Right renal pelvis (tissue), 4 donors: ENCODE measurements at regions not wholly inside any gene's neighbourhood (a gene's known extent, or its start where the extent isn't known, plus 50 kb on each side); places are given as distances from the start of the nearest gene placed in this dataset.
A peak's percentile ranks its signal among the peaks of the same experiment; 100 is the strongest.

ENCODE experiments used
- DNase-seq, 4 donors: peaks; one replicate each; pipeline ENCODE4 v3.0.0-alpha.2; 2013; ENCODE audit warnings: low read depth in 4 of 4, low spot score in 3 of 4, missing footprints in 1 of 4

DNA sequence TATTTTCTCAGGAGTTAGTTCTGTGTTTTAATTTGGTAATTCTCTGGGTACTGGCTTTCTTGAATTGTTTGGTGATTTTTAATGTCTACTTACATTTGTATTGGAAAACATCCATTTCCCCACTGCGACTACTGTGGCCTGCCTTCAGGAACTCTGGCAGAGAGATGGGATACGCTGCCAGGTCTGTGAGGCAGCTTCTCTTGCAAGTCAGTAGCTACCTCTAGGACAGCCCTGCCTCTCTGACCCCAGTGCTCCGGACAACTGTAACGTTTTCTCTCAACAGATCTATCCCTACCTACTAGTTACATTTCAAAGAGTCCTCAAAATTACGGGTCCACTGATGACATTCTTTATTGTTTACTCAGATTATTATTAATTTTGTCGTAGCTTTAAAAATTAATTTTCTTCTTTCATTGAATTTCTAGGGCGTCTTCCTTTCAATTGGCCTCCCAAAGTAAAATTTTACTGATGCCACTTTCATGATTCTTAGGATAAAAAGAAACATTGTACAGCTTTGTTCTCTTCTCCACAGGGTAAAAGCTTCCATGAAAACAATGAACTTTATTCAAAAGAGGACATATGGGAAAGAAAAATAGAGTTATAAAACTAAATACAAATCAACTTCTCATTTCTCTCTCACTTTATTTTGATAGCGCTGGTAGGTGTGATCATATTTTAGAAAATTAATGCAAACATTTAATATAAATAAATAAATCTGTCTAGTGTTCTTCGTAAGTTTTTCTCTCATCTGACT is 123.2 kb upstream of the GOLGA8J start:
- DNase-seq, result no peak

- DNase-seq, result no peak
Observed at GRCh38 chr15:29952225-29952624, 130.0 kb upstream of the TJP1 start.

- DNase-seq, result no peak
Observed at GRCh38 chr15:29945943-29946596, 123.8 kb upstream of the TJP1 start.

GRCh38 chr15:29944925-29945324 is 122.7 kb upstream of the TJP1 start:
- DNase-seq, result no peak

GRCh38 chr15:29942548-29942947 is 120.3 kb upstream of the TJP1 start:
- DNase-seq, result no peak

- no peak for DNase-seq
Observed at GRCh38 chr15:29942143-29942542, 119.9 kb upstream of the TJP1 start.

DNA sequence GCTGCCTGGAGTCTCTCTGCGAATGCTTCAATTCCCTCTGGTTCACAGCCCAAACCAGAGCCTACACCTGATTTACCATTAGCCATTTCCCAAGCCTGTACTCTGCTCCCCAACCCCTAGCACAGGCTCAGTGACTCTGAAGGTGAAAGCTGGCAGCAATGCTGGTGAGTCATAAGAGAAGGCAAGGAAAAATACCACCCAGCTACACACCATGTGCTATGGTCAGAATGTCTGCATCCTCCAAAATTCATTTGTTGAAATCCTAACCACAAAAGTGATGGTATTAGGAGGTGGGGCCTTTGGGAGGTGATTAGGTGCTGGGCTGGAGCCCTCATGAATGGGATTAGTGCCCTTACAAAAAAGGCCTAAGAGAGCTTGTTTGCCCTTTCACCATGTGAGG is 117.1 kb upstream of the TJP1 start:
- no peak for DNase-seq

DNA sequence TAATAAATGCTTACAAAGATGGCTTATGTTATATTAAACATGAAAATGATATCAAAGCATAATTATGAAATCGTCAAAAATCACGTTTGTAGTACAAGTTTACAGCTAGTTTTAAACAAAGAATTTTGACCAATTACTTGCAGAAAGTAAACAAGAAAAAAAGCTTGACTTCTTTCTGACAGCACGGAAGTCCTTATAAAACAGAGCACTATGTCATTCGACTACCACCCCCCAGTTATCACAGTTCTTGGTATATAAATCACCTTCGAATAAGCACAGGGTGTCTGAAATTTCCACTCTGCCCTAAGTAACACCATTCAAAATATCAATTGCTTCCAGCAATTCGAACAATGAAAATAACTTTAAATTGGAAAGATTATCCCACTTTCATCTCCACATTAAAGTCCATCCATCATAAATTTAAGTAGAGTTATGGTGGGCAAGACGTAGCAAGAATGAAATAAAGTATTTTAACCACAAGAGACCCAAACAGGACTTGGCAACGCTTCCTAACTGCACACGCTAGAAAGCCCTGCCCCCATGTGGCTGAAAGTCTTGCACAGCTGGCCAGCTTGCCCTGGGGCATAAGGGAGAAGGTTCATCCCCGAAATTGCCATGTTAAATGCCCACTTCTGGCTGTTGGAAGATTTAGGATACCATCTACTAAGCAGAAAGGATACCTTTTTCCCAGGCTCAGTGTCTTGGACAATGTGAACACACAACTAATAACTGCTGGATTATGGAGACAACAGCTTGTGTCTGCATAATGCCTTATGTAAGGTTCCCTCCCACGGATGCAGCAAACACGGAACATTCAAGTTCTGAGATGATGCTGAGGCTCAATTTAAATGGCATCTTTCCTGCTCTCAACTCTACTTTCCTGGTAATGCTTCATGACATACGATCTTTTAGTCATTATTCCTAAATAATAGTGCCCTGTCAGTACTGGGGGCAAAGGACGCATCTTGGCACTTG is 116.4 kb upstream of the TJP1 start:
- DNase-seq, result no peak

DNA sequence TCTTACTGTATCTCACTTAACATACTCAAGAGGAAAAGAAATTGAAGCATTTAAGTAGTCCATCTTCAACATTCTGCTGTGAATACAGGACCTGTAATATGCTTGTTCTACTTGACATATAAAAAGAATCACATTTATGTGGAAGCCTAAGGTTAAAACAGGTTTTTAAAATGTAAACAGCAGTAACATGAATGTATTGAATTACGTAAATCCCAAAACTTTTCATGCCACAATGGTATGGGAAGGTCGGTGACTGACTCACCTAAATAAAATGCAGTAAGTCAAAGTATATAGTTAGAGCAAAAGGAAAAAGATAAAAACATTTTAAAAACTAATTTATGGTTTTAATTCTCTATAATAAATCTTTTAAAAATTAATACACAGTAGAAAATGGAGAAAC is 115.7 kb upstream of the TJP1 start:
- DNase-seq, result no peak

GRCh38 chr15:29936353-29937049 is 114.2 kb upstream of the TJP1 start:
- no peak for DNase-seq

DNA sequence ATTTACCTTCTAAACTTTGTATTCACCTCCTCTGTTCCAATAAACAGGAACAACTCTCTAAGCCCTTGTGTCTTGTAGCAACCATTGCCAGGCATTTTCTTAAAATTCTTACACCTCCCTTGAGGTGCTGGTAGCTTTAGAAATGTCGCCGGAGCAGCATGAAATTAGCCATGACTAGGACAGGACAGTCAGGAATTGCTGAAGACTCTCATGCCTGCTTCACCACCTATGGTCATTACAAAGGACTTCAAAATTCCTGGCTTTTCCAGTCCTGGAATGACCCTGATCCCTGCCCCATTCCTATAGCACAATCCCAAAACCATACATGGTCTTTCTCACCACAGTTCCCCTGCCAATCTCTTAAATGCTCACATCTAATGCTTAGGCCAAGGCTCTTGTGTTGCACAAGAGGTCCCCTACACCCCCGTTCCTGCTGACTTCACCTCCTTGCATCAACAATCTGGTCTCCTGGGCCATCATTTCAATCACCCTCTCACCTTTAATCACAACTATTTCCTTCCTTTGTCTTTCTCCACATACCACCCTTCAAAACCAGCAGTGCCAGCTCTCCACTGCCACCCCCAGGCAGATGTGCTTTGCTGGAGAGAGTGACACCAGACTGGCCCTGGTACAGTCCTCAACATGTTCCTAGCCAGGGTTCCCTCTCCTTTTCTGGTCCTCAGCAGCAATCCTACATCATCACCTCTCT is 113.2 kb upstream of the TJP1 start:
- no peak for DNase-seq

DNA sequence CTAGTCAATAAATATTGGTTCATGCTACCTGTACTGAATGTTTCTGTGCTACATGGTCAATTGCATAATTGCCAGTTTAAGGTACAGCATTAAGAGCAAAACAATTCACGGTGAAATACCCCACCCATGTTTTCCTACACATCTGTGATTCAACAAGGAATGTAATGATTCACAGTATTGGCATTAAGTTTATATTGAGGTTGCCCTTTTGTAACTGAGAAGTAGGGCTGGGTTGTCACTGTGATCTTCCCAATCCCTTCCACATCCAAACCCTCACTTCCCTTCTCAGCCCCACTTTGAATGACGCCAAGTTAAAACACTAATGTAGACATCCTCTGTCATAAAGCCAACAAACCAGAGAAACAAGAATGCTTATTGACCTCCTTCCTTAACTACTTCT is 112.0 kb upstream of the TJP1 start:
- no peak for DNase-seq

GRCh38 chr15:29933042-29933803 is 111.0 kb upstream of the TJP1 start:
- DNase-seq, result no peak

- no peak for DNase-seq
Observed at GRCh38 chr15:29926083-29926388, 103.8 kb upstream of the TJP1 start.

- peak in 3 of 4 donors; percentile 49 to 55 (median 49) for DNase-seq
Observed at GRCh38 chr15:29925227-29926082, 103.2 kb upstream of the TJP1 start.

DNA sequence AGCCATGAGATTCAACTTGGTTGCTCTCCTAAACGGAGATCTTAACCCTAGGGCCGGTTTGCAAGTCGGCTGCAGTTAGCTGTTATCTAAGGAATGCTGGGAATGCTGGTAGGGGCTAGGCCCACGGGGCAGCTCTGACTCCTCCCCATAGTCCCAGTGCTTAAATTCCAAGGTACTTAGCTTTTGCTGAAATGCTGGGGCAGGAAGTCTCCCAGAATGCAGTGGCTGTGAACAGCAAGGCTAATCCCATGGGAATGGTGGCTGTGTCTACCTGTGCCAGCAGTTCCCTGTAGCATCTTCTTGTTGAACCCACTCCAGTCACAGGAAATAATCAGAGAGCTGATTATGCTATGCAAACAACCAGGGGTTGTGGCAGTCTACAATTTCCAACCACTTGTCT is 102.5 kb upstream of the TJP1 start:
- DNase-seq, result peak in 3 of 4 donors; percentile 27 to 55 (median 34)

GRCh38 chr15:29922191-29922590 is 99.9 kb upstream of the TJP1 start:
- no peak for DNase-seq

GRCh38 chr15:29921130-29921601 is 98.9 kb upstream of the TJP1 start:
- DNase-seq, result no peak
